Stimulated activated CD8-positive, alpha-beta memory T cell treated with anti-CD3 and anti-CD28 coated beads, Interleukin-4, amount 100 ng/mL, for 48 hours (primary cell): ENCODE measurements at regions not wholly inside any gene's neighbourhood (a gene's known extent, or its start where the extent isn't known, plus 50 kb on each side); places are given as distances from the start of the nearest gene placed in this dataset.
"Not testable (repeated sequence)": the region's sequence is repeated elsewhere in the genome, so short reads cannot be mapped to it uniquely, and the experiment has no call there.

ENCODE experiments used
- DNase-seq: peaks from one replicate; pipeline ENCODE4 v3.0.0-alpha.2; 2020

DNA sequence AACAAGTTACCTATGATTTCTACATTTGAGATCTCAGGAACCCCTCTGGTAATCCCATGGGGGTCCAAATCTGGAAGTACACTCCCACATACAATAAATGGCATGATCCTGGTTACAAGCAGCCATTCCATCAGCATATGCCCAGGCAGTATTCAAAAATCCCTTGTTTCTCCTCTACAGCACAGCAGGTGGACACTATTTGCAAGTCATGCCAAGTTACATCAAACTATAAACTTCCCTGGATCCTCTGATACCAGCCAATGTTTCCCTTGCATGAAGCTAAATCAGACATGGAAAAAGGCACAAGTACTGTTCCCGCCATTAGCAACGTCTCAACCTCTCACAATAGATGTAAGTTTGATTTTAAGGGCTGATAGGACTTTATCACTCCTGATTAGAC, 134.5 kb upstream of the PRSS16 start:
- DNase-seq: no peak

DNA sequence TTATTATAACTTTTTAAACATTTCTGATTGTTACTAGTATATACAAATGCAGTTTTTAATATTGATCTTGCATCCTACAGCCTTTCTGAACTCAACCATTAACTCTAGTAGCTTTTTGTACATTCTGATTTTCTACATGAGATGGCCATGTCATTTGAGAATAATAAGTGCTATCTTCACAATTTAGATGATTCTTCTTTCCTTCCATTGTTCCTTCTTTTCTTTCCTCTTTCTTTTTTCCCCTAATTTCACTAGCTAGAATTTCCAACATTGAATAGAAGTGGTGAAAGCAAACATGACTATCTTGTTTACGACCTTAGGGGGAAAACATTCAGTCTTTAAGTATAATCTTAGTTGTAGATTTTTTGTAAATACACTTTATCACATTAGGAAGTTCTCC, 128.2 kb upstream of the PRSS16 start:
- DNase-seq: no peak

DNA sequence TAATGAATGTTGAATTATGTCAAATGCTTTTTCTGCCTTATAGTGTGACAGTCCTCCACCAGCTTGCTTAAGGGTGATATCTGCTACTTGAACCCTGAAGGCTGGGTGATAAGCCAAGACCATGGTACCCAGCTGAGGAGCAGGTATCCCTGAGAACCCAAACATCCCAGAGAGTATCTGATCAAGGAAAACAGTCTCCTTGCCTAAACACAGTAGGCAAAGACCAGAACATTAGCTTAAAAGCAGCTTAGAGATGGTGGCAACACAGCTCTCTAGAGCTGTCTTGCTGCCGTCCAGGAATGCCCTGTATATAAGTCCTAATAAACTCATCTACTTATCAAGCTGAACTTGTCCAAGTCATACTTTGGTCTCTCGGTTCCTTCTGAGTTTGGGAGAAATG, 127.7 kb upstream of the PRSS16 start:
- no peak for DNase-seq

DNA sequence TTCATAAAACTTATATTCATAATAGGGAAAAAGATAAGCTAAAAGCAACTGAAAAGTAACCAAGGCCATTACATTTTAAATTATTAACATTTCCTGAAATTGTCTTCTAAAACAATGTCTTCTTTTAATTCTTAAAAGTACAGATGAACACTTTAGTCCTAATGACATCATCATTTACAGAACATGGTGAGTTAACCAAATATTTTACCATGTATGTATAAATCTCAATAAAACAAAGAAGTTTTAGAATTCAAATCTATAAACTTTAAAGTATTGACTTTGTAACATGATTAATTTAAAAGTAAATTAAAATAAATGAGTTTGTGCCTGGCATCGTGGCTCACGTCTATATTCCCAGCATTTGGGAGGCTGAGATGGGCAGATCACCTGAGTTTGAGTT, 125.9 kb upstream of the PRSS16 start:
- DNase-seq: no peak

DNA sequence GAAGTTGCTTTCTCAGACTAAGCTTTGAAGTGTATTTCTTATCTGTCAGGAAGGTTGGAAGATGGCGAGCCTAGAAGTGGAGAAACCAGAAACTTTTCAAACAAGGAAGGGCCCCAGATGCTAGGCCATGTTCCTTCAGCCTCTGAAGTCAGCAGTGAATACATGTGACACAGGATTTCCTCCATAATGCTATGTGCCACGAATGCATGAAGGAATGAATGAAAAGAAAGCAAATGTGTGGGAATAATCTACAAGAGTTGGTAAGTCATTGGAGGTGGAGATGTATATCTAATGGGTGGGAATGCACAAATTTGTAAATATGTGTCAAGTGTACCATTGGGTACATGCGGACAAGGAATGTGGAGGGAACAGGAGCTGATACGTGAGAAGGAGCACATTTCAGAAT, 123.2 kb upstream of the PRSS16 start:
- no peak for DNase-seq

DNA sequence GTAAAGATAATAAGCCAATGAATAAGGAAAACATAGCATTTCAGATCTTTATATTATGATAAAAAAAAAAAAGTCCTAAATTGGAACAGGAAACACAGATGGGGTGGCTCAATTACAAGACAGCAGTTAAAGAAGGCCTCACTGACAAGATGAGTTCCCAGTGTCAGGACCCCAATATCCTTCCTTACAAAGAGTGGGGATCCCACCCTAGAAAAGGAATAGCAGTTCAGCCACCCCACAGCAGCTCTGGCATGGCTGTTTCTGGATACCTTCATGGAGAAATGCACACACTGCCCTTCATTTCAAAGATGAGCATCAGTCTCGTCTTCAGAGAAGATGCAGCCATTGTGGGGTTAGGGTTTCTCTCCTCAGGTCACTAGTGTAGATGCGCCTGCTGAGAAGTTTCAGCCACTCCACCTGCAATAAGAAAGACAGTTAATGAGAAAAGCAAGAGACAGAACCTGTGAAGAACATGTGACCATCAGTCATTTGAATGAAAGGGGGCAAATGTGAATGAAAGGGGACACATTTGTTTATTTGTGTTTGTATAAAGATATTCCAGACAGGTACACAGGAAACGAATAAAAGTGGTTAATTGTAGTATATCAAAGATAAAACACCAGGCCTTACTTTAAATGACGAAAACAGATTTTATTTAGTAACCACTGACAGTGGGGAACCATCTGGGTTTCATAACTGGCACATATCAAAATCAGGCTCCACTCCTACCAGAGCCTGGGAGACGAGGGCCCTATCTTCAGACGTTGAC, 121.3 kb upstream of the PRSS16 start:
- no peak for DNase-seq

DNA sequence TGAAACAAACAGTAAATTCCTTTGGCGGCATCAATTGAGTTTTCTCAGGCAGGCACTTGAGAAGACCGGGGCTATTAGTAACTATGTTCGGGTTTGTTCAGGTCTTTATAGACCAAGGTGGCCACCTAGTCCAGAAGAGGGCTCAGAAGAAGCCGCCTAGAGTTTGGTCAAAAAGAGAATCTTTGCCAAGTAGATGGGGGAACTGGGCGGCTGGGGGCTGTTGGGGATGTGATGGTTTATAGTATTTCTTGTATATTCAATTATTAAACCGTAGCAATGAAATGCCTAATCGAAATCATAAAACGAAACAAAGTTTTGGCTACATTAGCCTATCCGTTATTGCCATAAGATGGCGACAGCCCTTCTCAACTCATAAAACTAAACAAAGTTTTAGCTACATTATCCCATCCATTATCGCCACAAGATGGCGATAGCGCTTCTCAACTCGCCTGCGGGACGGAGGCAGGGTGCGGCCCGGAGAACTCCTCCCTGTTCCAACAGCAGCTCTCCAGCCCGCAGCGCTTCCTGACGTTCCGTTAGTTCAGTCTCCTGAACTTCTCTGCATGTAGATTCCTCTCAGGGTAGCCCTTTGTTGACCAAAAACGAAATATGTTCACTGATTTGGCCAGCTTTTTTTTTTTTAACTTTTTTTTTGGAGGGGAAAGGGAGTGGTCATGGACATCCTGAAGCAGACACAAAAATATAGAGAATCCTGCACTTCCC, 120.5 kb upstream of the PRSS16 start:
- peak; percentile 86 for DNase-seq

DNA sequence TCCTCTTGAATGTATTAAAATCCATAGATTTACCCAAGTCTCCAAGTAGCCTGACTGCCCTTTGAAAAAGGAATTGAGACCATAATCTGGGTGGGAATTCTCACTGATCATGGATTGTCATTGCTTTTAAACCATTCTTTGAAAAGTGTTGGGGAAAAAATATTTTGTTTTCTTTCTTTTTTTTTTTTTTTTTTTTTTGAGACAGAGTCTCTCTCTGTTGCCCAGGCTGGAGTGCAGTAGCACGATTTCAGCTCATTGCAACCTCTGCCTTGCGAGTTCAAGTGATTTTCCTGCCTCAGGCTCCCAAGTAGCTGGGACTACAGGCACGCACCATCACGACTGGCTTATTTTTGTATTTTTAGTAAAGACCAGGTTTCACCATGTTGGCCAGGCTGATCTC, 119.6 kb upstream of the PRSS16 start:
- not testable (repeated sequence) for DNase-seq

DNA sequence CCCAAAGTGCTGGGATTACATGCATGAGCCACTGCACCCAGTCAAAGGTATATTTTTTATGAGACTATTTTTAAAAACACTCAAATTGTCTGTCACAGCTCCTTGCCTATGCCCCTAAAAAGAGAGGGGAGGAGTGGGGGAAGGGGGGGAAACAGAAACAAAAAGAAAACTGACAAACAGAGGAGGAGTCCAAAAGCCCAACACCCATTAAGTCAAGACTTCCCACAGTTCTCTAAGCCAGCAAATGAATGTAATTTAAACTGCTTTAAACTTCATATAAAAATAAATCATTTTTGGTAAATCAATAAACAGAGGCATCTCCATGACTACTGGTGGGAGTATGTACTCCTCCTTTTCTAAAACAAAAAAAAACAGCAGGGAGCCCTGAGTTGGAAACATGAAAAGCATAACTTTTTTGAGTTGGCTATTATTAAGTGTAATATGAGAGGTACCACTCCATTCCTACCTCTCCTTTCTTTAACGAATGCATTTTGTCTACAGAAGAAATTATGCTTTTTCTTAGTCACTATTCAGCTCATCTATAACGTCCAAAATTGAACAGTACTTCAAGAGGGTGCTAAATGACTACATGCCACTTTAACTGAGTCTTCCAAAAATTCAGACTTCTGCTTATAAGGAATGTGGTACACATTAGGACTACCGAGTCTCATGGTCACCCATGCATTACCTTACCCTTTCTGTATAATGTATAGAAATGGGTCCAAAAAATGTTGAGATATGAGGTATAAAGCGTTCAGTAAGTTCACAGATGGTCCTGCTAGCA, 119.0 kb upstream of the PRSS16 start:
- DNase-seq: no peak

DNA sequence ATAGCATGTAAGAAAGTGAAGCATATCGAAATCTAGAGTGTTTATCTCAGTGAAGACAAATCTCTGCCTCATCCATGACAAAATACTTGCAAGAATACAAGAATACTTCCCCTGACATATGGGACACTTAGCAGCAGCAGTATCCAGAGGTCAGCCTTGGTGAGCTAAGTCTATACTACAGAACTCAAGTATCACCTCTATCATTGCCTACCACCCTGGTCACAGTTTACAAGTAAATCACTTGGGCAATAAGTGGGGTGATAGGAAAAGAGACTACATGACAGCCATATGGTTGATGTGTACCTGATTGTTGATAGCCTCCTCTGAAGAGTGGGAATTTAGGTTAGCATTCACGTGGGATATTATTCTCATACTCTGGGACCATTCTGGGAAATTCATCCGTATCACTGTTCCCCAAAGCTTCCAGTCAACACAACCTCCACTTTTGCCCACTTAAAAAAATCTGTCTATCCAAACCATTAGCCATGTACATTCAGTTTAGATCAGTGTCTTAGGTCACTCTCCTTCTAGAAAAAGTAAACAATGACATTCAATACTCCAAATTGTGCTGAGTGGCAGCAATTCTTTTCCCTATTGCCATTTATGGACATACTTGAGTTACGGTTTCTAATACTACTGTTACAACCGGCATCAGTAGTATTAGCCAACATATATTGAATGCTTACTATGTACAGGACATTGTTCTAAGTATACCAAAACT, 118.2 kb upstream of the PRSS16 start:
- DNase-seq: no peak

DNA sequence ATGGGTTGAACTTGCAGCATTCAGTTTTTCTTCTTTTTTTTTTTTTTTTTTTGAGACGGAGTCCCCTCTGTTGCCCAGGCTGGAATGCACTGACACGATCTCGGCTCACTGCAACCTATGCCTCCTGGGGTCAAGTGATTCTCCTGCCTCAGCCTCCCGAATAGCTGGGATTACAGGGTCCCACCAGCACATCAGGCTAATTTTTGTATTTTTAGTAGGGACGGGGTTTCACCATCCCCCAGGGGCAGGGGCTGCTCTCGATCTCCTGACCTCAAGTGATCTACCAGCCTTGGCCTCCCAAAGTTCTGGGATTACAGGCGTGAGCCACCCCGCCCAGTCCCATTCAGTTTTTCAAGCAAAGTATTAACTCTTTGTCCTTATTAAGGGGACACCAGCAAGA, 117.6 kb upstream of the PRSS16 start:
- no peak for DNase-seq

DNA sequence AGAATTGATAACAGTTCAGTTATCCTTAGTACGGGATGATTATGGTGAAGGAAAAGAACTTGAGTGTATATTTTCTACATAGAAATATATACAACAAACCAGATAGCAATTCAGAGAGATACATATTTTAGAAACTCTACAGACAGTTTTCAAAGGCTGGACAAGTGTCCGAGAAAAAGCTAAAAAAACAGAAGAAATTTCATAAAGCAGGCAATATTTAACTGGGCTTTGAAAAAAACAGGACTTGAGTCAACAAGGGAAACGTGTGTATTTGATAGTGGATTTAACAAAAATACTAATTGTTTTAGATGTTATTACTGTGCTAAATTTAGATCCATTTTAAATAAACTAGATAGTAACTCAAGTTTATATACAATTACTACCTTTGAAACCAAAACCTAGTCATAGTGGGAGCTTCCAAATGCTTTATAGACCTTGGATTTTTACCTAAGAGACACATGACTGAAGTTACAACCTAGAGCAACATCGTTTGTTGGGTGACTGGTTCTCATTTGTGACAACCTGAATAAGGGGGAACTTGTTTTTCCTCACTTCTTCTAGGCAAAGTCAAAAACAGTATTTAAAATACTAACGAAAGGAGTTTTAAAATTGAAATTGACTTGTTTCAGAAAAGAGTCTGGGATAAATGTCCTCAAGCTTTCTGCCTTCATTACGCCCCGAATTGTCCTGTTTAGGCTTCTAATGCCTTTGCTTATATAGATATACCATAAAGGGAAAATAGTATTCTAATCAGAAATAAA, 116.7 kb upstream of the PRSS16 start:
- no peak for DNase-seq

DNA sequence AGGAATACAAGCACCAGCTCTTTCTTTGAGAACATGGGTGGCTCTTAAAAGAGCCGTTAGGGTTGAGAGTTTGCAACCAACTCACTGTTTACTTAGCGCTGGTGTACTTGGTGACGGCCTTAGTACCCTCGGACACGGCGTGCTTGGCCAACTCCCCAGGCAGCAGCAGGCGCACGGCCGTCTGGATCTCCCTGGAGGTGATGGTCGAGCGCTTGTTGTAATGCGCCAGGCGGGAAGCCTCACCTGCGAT, 115.3 kb upstream of the PRSS16 start:
- DNase-seq: not testable (repeated sequence)

DNA sequence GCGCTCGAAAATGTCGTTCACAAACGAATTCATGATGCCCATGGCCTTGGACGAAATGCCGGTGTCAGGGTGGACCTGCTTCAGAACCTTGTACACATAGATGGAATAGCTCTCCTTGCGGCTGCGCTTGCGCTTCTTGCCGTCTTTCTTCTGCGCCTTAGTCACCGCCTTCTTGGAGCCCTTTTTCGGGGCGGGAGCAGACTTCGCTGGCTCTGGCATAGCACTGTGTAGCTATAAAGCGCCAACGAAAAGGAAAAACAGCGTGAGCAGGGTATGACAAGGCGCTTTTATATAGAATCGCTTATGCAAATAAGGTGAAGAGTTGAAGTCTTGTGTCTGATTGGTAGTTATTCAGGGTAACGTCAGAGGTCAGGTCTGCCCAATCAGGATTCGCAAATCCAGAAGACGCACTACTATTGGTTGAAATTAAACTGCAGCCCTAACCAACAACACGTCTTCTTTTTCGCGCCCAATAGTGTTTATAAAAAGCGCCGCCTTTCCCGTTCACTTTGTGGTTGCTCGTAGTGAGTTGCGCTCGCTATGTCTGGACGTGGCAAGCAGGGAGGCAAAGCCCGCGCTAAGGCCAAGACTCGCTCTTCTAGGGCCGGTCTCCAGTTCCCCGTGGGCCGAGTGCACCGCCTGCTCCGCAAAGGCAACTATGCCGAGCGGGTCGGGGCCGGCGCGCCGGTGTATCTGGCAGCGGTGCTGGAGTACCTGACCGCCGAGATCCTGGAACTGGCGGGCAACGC, 114.8 kb upstream of the PRSS16 start:
- DNase-seq: peak; percentile 90

DNA sequence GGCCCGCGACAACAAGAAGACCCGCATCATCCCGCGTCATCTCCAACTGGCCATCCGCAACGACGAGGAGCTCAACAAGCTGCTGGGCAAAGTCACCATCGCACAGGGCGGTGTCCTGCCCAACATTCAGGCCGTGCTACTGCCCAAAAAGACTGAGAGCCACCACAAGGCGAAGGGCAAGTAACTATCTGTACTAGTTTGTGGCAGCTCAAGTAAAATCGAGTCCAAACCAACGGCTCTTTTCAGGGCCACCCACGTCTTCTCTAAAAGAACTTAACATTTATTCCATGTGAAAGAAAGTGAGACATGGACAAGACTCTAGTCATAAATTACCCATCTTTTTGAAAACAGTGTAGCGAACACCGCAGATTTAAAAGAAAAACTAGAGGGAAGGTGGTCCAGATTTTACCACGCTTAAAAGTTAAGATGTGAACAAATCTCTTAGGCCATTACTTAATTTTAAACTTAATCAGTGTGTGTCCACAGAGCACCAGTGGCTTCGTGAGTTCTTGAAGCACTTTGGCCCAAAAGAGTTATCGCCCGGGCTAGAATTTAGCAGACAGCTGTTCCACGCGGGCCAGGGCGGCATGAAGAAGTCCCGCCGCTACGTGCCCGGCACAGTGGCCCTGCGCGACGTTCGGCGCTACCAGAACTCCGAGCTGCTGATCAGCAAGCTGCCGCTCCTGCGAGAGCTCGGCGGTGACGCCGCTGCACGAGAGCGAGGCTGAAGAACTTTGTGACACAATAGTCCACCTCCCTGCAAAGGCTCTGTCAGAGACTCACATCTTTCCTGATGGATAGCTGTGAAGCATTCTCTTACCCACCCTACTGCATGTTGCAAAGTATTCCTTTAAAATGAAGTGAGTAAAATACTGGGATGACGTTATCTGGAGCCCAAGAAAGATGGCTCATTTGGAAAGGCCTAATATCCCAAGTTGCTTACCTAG, 113.9 kb upstream of the PRSS16 start:
- DNase-seq: peak; percentile 85

DNA sequence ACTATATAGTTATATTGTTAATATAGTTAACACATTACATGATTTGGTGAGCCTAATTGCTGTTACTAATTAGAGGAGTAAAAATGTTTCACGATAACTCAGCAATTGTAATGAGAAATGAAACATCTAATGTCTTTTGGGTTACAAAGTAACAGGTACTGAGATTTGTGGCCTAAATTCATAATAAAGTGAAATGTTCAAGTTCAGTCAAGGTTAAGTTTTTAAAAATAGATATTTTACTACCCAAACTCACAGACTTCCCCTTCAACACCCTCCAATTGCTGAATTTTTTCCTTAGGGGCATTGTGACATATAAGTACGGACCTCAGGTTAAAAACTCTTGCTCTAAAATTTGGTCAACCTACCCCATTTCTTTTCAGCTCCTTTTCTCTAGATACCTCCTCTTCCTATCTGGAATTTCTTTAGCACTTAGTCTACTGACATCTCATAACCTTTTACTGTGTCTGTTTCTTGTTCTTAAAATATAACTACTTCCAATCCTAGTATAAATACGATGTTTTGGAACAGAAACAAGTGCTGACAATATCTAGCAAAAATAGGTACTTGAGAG, 112.3 kb upstream of the PRSS16 start:
- no peak for DNase-seq

DNA sequence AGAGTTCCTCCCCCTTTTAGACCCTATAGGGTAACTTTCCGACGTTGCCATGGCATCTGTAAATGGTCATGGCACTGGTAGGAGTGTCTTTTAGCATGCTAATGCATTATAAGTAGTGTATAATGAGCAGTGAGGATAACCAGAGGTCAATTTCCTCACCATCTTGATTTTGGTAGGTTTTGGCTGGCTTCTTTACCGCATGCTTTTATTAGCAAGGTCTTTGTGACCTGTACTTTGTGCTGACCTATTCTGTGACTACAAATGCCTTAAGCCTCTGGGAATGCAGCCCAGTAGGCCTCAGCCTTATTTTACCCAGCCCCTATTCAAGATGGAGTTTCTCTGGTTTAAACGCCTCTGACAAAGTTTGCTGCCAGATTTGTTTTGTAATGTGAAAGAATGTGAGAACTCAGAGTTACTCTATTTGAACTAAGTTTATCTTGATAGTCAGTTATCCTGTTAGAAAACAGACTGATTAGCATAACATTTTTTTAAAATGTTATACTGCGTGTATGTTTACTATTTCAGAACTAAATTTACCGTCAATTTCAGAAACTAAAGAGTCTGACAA, 111.3 kb upstream of the PRSS16 start:
- DNase-seq: no peak

DNA sequence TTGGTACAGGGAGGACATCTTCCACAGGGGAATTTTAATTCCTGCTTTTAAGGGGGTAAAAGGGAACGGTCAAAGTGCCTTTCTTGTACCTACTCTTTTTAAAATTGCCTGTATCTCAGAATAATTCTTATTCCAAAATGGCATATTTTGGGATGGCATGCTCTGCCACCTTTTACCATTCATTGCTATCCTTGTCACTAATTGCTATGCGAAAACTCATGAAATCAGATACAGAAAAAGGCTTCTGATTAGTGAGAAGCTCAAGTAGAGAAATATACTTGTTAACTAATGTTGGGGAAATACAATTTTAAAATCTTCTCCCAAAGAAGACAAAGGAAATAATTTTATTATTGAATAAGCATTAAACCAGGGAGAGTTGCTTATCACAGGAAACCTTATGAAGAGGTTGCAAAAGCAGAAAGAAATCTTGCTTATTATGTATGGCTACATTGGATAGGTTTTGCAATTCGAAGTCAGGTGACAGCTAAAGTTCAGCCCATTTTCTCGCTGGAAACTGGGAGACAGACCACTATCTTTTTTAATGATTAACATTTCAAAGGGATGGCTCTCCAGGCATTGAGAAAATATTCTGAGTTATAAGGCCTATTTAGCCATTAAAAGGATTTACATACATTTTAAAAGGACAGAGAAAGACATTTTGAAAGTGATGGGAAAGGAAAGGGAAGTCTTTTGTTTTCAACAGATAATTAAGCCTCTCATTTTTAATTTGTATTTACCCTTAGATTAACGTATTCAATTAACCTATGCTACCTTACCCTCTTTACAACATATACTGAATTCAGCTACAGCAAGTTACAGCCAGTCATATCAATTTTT, 110.3 kb upstream of the PRSS16 start:
- no peak for DNase-seq

DNA sequence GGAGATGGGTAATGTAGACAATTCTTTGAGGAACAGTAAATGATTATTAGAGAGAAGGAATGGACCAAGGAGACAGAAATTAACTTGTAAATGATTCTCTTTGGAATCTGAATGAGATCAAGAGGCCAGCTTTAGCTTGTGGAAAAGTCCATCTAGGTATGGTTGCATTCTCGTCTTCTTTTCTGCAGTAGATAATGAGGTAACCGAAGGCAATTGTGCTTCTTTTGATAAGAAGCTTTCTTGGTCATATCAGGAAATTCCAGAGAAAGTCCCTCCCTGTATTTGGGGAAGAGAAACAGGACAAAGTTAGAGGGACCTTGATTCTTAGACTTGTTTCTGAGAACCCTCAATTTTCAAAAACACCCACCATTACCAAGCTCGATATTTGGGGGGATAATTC, 109.1 kb upstream of the PRSS16 start:
- no peak for DNase-seq
